GM19238 (cell line): ENCODE measurements at regions not wholly inside any gene's neighbourhood (a gene's known extent, or its start where the extent isn't known, plus 50 kb on each side); places are given as distances from the start of the nearest gene placed in this dataset.

Experiments
- DNase-seq: peaks from one replicate; pipeline ENCODE4 v3.0.0; 2011; ENCODE audit warnings: low spot score; ENCODE audit not compliant: insufficient read length

GRCh38 chr4:1512738-1513660 lies 106.8 kb upstream of the NKX1-1 start:
- no peak for DNase-seq

GRCh38 chr4:1512051-1512737 lies 106.0 kb upstream of the NKX1-1 start:
- DNase-seq, result no peak

GRCh38 chr4:1511441-1512041 lies 105.3 kb upstream of the NKX1-1 start:
- no peak for DNase-seq

- DNase-seq, result no peak
Measured at GRCh38 chr4:1510931-1511330, 104.7 kb upstream of the NKX1-1 start.

GRCh38 chr4:1509366-1509765 lies 103.1 kb upstream of the NKX1-1 start:
- DNase-seq, result no peak

GRCh38 chr4:1508161-1509160 lies 102.2 kb upstream of the NKX1-1 start:
- no peak for DNase-seq

- DNase-seq, result no peak
Measured at GRCh38 chr4:1506956-1507721, 100.9 kb upstream of the NKX1-1 start.

- no peak for DNase-seq
Measured at GRCh38 chr4:1505511-1506460, 99.5 kb upstream of the NKX1-1 start.

GRCh38 chr4:1504595-1505500 lies 98.6 kb upstream of the NKX1-1 start:
- no peak for DNase-seq

- DNase-seq, result no peak
Measured at GRCh38 chr4:1503583-1504471, 97.6 kb upstream of the NKX1-1 start.

- DNase-seq, result no peak
Measured at GRCh38 chr4:1502976-1503375, 96.7 kb upstream of the NKX1-1 start.

- no peak for DNase-seq
Measured at GRCh38 chr4:1502501-1502886, 96.3 kb upstream of the NKX1-1 start.

- no peak for DNase-seq
Measured at GRCh38 chr4:1501754-1502500, 95.7 kb upstream of the NKX1-1 start.

- no peak for DNase-seq
Measured at GRCh38 chr4:1500966-1501753, 94.9 kb upstream of the NKX1-1 start.

GRCh38 chr4:1500231-1500965 lies 94.2 kb upstream of the NKX1-1 start:
- no peak for DNase-seq
